Uterus (tissue), 3 donors: ENCODE measurements at regions not wholly inside any gene's neighbourhood (a gene's known extent, or its start where the extent isn't known, plus 50 kb on each side); places are given as distances from the start of the nearest gene placed in this dataset.

Experiments
- DNase-seq, 2 donors: peaks; one replicate each; pipeline ENCODE4 v3.0.0-alpha.2; 2019 to 2020
- H3K27ac ChIP-seq, 2 donors: fragments of 200-600 bp; sonication (generic); 1 replicate in 1 of 2; 2 replicates in 1 of 2; pipeline ENCODE4 v1.5.1; 2016 to 2018
- H3K27me3 ChIP-seq, 2 donors: fragments of 200-600 bp; sonication (generic); one replicate each; pipeline ENCODE4 v1.5.1; 2018 to 2019; ENCODE audit warnings: control low read depth in 1 of 2
- H3K36me3 ChIP-seq, 2 donors: fragments of 200-600 bp; sonication (generic); one replicate each; pipeline ENCODE4 v1.5.1; 2019; ENCODE audit warnings: control low read depth in 1 of 2
- H3K4me1 ChIP-seq, 2 donors: fragments of 200-600 bp; sonication (generic); one replicate each; pipeline ENCODE4 v1.5.1; 2018 to 2019; ENCODE audit warnings: control low read depth in 1 of 2
- H3K4me3 ChIP-seq, 2 donors: fragments of 200-600 bp; sonication (generic); 1 replicate in 1 of 2; 2 replicates in 1 of 2; pipeline ENCODE4 v1.5.1; 2018 to 2019; ENCODE audit warnings: mild to moderate bottlenecking in 1 of 2
- H3K9me3 ChIP-seq, 2 donors: fragments of 200-600 bp; sonication (generic); one replicate each; pipeline ENCODE4 v1.5.1; 2019; ENCODE audit warnings: control low read depth in 1 of 2
- POLR2A ChIP-seq, 2 donors: fragments of 450-650 bp; IDR thresholded peaks; one replicate each; pipeline ENCODE4 v1.6.1; 2016; ENCODE audit warnings: antibody characterized with exemption in 2 of 2, mild to moderate bottlenecking in 1 of 2, moderate library complexity in 1 of 2
- intact Hi-C: fragments of 100-400 bp; cut with DNase I; formaldehyde crosslinking; loops from one replicate; pipeline ENCODE4 v1.15.1; 2023; ENCODE audit warnings: low total_unique reads
- TF ChIP-seq, protein P1 (sequence below), 4 experiments: fragments of 200-600 bp in 2 of 4; fragments of 450-650 bp in 2 of 4; sonication (generic) in 2 of 4; IDR thresholded peaks; one replicate each; pipeline ENCODE4 v1.5.1; 2016 to 2019; ENCODE audit warnings: antibody characterized with exemption in 4 of 4, mild to moderate bottlenecking in 2 of 4, moderate library complexity in 1 of 4
- donor health status: DM: yes; HTN: yes; CAD: no.

DNA sequence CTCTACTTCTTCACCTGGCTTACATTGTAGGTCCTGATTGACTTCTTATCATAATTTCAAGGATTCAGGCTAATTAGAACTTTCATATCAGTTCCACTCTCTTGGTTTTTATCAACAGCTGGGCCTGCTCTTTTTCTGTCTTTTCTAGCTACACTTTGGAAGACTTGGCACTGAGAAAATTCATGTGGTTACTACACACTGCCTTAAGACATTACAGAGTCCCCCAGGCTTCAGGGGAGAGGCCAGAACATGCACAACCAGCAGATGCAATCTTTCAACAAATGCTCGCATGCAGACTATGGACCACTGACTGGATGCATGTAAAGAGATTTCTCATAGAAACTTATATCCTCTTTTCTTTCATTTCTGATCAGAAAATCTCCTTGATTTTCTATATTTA is 423.5 kb downstream of the TUSC7 start:
- no peak for TF ChIP-seq POLR2A (IDR thresholded peaks at IDR 0.05)
- TF ChIP-seq, protein P1, sequence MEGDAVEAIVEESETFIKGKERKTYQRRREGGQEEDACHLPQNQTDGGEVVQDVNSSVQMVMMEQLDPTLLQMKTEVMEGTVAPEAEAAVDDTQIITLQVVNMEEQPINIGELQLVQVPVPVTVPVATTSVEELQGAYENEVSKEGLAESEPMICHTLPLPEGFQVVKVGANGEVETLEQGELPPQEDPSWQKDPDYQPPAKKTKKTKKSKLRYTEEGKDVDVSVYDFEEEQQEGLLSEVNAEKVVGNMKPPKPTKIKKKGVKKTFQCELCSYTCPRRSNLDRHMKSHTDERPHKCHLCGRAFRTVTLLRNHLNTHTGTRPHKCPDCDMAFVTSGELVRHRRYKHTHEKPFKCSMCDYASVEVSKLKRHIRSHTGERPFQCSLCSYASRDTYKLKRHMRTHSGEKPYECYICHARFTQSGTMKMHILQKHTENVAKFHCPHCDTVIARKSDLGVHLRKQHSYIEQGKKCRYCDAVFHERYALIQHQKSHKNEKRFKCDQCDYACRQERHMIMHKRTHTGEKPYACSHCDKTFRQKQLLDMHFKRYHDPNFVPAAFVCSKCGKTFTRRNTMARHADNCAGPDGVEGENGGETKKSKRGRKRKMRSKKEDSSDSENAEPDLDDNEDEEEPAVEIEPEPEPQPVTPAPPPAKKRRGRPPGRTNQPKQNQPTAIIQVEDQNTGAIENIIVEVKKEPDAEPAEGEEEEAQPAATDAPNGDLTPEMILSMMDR (IDR thresholded peaks at IDR 0.05) = no peak
- intact Hi-C loops = no loop called here
- no peaks in the 10 kb centered on the region for H3K4me1 ChIP-seq
- no peaks in the 10 kb centered on the region for H3K9me3 ChIP-seq
- no peak for DNase-seq
- no peak overlapping the region for H3K4me3 ChIP-seq
- no peak overlapping the region for H3K27ac ChIP-seq
- H3K36me3 ChIP-seq = no peaks in the 10 kb centered on the region
- no peaks in the 10 kb centered on the region for H3K27me3 ChIP-seq

DNA sequence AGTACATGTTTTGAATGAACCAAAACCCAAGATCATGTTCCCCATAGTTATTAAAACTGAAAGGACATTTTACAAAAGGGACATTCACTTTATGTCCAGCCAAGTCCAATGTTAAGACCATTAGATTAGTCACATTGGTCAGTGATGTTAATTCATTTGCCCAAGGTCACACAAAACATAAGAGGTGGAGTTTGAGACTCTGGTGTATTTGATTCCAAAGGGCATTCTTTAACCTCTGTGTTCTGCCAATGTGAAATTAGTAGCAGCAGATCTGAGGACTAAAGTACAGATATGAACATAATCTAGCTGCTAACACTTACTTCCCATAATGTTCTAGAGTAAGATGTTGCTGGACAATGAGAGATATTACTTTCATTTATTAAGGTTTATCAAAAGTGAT is 425.6 kb downstream of the TUSC7 start:
- no peaks in the 10 kb centered on the region for H3K4me1 ChIP-seq
- intact Hi-C loops = no loop called here
- H3K27ac ChIP-seq = no peak overlapping the region
- no peaks in the 10 kb centered on the region for H3K36me3 ChIP-seq
- H3K9me3 ChIP-seq = no peaks in the 10 kb centered on the region
- TF ChIP-seq POLR2A (IDR thresholded peaks at IDR 0.05) = no peak
- TF ChIP-seq, protein P1 (IDR thresholded peaks at IDR 0.05) = no peak
- no peak overlapping the region for H3K4me3 ChIP-seq
- DNase-seq = no peak
- no peaks in the 10 kb centered on the region for H3K27me3 ChIP-seq

DNA sequence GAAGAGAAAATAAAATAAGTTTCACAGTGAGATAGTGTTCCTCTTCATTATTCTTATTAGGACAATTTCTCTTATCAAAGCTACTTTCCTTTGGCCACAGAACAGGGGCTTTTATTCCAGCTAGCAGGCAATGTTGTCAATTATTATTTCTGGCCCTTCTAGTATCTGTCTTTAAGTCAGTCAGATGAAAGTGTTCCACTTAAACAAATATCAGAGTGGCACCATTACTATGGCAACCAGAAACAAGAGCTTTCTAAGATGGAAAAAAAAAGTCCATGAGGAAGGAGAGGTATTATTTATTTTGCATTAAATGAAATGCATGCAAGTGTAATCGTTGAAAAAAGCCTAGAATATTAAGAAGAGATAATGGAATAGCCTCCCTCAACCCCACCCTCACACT is 426.4 kb downstream of the TUSC7 start:
- no peaks in the 10 kb centered on the region for H3K36me3 ChIP-seq
- no peak overlapping the region for H3K27ac ChIP-seq
- H3K27me3 ChIP-seq = no peaks in the 10 kb centered on the region
- intact Hi-C loops = no loop called here
- H3K4me3 ChIP-seq = no peak overlapping the region
- no peaks in the 10 kb centered on the region for H3K4me1 ChIP-seq
- TF ChIP-seq, protein P1 (IDR thresholded peaks at IDR 0.05) = no peak
- no peak for TF ChIP-seq POLR2A (IDR thresholded peaks at IDR 0.05)
- no peak for DNase-seq
- no peaks in the 10 kb centered on the region for H3K9me3 ChIP-seq

DNA sequence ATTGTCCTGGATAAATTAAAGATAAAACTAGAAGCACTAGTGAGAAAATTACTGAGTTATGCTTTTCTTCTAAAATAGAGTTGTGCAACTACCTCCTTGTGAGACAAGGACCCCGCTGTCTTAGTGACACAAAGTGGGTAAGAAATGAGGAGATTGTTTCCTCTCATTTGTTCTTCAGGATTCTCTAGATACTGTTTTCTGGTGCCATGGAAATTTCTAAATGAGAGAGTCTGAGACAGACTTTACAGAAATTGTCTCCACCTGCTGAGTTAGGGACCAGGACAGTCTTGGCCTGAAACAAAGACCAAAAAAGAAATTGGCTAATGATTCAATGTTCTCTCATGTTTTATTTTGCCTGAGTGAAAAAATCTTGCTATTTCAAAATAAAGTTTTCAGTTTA is 427.5 kb downstream of the TUSC7 start:
- H3K36me3 ChIP-seq = no peaks in the 10 kb centered on the region
- no peaks in the 10 kb centered on the region for H3K9me3 ChIP-seq
- TF ChIP-seq, protein P1 (IDR thresholded peaks at IDR 0.05) = no peak
- TF ChIP-seq POLR2A (IDR thresholded peaks at IDR 0.05) = no peak
- no peak for DNase-seq
- H3K27me3 ChIP-seq = no peaks in the 10 kb centered on the region
- intact Hi-C loops = no loop called here
- H3K27ac ChIP-seq = no peak overlapping the region
- H3K4me1 ChIP-seq = no peaks in the 10 kb centered on the region
- H3K4me3 ChIP-seq = no peak overlapping the region

DNA sequence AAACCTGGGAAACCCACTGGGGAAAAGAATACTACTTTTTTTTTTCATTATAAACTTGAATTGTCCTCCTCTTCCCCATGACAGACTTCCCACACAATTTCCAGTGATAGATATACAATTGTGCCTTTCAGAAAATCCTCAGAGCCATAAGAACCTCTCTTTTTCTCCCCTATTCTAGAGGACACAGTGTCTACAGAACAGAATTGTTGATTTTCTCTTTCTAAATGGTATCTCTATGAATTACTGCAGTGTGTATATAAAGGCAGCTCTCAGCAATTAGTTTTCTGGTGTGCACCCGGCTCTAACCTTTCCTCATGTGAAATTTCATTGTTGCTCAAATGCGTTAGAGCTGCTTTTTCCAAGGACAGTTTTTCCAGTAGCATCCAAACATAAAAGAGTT is 430.1 kb downstream of the TUSC7 start:
- no peaks in the 10 kb centered on the region for H3K4me1 ChIP-seq
- no peak overlapping the region for H3K27ac ChIP-seq
- intact Hi-C loops = no loop called here
- H3K27me3 ChIP-seq = no peaks in the 10 kb centered on the region
- no peak for DNase-seq
- TF ChIP-seq POLR2A (IDR thresholded peaks at IDR 0.05) = no peak
- TF ChIP-seq, protein P1 (IDR thresholded peaks at IDR 0.05) = no peak
- H3K36me3 ChIP-seq = no peaks in the 10 kb centered on the region
- H3K4me3 ChIP-seq = no peak overlapping the region
- H3K9me3 ChIP-seq = no peaks in the 10 kb centered on the region
